Ramos (cell line): ENCODE measurements at regions not wholly inside any gene's neighbourhood (a gene's known extent, or its start where the extent isn't known, plus 50 kb on each side); places are given as distances from the start of the nearest gene placed in this dataset.

Source experiments
- in situ Hi-C: fragments of 300-500 bp; cut with MboI; formaldehyde crosslinking; loops from one replicate; pipeline ENCODE4 v1.14.3; 2022; ENCODE audit warnings: low sequenced_read_pairs; ENCODE audit not compliant: unreplicated experiment

DNA sequence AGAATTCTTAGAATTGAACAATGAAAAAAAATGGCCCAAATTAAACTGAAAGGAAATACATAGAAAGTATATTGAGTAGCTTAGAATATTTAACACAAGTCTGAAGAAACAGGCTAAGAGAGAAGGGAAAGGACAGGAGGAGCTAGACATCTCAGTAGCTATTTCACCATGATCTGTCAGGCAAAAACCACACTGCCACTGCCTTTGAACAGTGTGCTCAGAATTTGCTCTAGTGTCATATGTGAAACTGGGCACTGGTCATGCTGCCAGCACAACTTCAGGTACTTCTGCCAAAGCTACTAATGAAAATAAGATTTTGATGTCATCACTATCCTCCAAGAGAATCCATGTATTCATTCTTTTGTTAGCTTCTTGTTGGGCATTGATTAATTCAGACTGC is 1280.8 kb upstream of the PCDH20 start:
- in situ Hi-C loops, result no loop called here

DNA sequence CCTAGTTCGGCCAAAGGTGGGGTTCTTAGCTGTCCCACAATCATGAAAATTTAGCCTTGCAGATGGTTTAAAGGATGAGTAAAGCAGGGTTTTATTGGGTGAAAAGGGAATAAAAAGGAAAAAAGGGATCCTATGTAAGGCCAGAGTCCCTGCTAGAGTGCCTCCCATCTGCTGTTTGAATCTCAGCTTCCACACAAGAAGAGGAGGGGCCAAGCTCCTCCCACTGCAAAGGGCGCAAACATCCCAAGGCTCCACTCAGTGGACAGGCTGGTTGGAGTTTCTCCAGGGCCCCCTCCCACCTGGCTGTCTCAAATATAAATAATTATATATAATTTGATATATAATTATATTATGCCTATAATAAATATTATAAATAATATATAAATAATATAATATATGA is 1272.1 kb upstream of the PCDH20 start:
- in situ Hi-C loops, result no loop called here

DNA sequence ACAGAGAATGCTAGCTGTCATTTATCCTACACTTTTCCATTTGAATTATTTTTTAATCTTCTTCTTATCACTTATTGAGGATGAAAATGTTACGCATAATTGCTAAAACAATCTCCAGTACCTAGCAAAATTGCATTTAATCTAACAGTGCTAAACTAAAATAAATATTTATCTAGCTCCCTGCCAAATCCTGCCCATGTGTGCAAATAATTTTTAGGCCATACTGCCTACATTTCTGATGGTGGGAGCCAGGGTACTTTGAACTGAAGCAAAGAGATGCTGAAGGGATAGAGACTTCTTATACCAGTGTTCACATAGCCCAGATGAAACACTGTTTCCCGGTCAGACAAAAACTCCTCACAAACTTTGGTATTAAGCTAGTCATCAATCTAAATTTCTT is 1268.7 kb upstream of the PCDH20 start:
- in situ Hi-C loops, result no loop called here

DNA sequence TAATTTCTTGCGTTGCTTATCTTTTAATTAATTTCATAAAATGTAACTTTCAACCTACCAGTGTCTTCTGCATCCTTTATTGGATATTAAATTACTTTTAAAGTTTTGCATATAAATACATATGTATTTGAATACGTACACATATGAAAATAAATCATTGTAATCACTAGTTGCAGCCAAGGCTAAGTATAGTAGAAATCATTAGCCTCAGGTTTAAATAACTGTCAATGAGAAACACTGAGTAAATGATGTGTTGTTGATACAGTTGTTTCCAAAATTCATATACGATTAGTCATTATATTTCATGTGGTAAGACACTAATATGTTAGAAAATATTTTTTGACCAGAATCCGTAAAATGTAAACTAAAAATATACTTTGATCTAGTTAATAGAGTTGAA is 1267.1 kb upstream of the PCDH20 start:
- in situ Hi-C loops, result no loop called here

DNA sequence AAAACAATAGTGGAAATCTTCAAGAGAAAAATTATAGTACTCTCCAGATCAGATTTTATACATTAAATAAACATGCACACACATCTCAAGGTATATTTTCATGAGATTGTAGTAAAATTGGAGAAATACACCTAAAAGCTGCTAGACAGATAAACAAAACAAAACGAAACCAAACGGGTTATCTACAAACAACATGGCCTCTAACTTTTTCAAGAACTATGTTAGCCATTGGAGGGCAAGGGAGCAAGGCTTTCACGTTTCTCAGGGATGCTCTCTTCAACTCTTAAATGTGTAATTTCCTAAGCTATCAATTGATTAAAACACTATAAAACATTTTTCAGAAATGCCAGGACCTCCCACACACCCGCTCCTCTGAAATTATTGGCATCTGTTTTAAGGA is 1262.4 kb upstream of the PCDH20 start:
- in situ Hi-C loops, result no loop called here

DNA sequence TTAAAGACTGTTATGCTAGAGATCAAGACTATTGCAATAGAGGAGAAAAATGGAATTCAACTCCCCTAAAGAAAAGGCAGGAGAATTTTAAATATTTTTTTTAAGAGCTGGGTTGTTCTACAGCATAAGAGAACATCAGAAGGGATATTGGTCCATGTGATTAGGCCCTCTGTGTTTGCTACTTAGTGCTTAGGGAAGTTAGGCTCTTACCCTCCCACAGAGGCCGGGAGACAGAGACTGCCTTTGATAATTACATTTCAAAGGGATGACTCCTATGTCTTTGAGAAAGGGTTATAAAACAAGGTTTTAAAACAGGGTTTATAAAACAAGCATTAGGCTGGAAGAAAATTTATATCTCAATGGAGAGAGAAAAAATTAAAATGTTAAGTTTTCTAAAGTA is 1248.1 kb upstream of the PCDH20 start:
- in situ Hi-C loops, result no loop called here

DNA sequence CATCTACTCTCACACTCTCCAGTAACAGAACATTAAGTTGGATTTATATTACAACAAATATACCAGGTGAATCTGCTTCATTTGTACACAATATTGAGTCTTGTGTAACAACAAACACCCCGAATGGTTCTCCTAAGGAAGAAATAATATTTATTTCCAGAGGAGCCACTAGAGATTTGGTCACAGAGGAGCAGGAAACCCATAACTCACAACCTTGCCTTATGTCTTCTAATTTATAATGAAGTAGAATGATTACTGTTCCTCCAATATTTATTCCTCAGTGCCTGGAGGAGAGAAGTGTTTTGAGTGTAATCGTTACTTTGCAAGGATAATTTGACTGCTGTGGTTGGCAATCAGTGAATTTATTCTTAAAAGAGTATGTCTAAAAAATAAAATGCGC is 1243.7 kb upstream of the PCDH20 start:
- in situ Hi-C loops, result no loop called here

DNA sequence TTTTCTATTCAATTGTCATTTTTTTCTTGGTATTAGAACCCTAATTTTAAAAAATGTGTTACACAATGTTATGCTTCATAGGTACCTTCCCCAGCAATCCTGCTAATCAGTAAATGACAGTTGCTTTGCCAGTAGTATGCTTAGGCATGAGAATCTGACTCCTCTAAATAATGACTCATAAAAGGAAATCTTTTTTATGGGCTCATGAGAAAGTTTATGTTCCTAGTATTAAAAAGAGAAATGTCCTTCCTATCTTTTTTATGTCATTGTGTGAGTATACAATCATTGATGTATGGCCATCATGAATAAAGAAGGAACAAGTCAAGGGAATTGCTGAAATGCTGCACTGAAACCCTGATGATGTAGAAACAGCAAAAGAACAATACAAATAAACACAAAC is 1237.7 kb upstream of the PCDH20 start:
- in situ Hi-C loops, result no loop called here

DNA sequence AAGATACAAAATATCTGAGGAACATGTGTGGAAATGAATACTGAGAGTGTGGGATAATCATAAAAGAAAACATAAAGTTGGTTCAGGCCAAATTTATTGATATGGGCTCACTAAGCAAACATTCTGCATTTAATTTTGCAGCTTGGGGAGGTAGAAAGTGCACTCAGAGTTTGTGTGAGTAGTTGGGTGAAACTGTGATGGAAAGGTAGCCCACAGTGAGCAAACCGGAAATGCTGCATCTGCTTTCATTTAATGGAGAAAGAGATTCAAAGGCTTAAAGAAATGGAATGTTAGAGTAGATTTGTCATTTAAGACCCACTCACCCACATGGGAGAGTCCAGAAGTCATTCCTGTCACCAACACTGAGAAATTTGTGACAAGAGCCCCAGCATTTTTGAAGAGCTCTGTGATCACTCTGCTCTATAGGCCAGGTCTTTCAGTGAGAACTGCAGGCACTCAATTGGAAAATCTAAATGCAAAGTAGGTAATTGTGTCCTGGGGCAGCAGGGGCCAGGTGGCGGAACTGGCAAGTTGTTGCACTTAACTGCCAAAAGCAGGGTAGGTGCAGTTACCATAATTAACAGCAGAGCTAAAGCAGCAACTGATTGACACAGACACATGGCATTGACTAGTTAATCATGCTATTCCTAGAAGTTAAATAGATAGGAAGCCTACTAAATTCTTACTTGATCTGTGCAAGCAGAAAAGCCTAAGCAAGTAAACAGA is 1228.3 kb upstream of the PCDH20 start:
- in situ Hi-C loops, result no loop called here

DNA sequence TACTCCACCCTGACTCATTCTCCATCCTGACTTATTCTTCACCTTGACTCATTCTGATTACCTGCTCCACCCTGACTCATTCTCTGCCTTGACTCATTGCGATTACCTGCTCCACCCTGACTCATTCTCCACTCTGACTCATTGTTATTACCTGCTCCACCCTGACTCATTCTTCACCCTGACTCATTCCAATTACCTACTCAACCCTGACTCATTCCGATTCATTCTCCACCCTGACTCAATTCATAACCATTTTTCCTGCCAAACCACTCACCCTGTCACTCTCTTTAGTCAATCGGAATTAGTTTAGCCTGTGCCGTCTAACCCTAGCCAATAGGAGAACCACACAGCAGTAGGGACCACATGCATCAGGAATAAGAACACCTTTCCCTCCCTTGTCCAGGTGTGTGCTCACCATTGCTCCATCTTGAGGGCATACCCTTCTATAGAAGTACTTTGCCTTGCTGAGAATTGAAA is 1227.4 kb upstream of the PCDH20 start:
- in situ Hi-C loops, result no loop called here

DNA sequence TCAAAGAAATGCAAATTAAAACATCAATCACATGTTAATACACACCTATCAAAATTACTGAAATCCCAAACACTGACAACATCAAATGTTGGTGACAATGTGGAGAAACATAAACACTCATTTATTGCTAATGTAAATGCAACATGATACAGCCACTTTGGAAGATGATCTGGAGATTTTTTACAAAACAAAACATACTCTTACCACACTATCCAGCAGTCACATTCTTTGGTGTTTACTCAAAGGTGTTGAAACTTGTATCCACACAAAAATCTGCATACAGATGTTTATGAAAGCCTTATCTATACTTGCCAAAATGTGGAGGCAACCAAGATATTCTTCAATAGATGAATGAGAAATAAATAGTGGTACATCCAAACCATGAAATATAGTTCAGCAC is 1219.5 kb upstream of the PCDH20 start:
- in situ Hi-C loops, result no loop called here

DNA sequence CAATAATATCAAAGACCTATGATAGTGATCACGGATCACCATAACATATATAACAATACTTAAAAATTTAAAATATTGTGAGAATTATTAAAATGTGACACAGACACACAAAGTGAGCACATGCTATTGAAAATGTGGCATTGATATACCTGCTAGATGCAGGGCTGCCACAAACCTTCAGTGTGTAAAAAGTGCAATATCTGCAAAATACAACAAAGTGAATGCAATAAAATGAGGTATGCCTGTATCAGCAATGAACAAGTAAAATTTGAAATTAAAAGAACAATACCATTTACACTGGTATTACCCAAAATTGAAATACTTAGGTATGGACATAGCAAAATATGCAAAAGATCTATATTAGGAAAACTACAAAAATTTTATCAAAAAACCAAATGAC is 1217.8 kb upstream of the PCDH20 start:
- in situ Hi-C loops, result no loop called here

DNA sequence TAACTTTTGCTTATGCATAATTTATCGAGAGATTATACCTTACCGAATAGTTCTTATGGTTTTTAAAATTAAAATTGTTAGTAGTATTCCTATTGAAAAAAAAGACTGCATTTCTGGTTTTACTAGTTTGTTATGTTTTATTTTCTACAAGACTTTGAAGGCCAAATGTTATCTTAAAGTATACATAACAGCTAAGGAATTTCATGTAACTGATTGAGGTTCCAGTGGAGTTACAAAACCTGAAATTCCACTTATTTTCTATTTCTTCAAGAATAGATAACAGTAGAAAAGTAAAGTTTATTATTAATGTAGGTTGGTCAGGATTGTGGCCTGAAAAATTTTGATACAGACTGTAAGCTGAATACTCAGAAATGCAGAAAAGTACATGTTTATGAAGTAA is 1216.0 kb upstream of the PCDH20 start:
- in situ Hi-C loops, result no loop called here

DNA sequence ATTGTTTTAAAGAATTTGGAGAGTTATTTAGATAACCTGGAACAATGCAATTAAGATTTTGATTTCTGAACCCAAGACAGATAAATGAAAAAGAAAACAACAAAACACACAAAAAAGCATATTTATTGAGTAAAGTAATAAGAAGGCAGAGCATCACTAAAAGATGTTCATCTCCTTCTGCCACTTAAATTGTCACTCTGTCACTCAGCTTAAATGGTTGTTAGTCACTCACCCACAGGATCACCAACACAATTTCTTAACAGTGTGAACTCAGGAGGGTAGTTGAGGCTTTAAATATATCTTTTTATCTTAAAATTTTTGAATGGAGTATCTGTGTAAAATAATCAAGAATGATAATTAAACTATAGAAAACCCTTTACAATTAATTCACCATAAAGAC is 1215.5 kb upstream of the PCDH20 start:
- in situ Hi-C loops, result no loop called here

DNA sequence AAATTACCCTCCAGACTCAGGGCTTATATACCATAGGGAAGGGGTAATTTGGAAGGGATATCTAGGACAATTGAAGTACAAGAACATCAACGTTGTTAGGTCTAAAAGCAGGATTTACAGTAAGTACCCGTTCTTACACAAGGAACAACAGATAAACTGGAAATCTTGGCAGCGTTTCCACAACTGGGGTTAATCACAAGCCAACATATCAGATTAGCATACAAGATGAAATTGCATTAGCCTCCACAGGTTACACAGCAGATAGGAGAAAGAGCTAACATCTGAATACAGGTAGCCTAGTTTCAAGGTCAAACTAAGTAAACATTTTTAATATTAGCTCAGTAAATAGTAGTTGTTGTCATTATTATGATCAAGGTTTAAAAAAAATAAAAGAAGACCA is 1214.0 kb upstream of the PCDH20 start:
- in situ Hi-C loops, result no loop called here

DNA sequence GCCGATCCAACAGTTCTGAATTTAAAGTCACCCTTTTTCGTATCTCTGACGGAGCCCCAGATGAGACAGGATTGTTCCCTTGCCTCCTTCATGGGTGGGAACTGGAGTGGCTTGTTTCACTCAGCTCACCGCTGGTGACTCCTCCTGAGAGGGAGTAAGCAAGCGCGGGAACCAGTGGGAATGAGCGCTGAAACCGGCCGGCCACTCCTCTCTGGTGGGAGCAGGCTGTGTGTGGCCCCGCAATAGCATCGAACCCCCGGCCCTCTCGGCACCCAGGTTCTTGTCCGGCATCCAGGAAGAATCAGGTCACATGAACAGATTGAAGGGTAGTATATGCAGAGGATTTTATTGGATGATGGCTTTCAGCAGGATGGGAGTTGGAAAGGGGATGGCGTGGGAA is 1211.6 kb upstream of the PCDH20 start:
- in situ Hi-C loops, result no loop called here

DNA sequence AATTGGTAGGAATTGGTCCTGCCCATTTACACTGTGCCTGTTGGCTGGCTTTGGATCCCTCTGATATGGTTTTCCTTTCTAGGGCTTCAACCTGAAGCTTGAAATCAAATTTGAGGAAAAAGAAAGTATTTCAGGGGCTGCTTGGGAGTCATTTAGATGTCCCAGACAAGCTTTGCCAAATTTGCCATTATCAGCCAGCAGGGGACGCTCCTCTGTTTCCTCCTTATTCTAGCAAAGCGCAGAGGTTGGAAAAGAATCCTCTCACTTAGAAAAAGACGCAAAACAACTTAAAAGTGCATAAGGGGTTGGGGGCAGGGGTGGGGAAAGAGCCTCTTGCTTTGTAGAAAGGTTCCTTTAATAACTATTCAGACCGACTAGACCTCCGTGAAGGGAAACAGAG is 1211.1 kb upstream of the PCDH20 start:
- in situ Hi-C loops, result no loop called here

DNA sequence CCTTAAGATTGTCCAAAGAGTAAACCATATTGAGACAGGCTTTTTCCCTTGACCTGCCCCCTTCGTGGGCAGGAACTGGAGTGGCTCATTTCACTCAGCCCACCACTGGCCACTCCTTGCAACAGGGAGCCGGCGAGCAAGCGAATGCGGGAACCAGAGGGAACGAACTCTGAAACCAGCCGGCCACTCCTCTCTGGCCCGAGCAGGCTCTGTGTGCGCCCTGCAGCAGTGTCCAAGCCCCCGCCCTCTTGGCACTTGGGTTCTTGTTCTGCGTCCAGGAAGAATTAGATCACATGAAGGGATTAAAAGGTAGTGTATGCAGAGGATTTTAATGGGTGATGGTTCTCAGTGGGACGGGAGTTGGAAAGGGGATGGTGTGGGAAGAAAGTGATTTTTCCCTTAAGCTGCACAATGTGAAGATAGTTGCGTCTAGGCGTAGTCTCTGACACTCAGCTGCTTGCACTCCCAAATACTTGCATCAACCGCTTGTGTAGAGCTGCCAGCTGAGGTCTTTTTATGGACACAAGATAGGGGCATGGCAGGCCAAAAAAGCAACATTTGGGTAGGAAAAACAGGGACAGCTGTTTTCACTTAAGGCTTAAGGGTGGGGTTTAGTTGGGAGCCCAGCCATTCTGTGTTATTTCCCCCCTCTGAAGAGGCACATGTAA is 1209.7 kb upstream of the PCDH20 start:
- in situ Hi-C loops, result no loop called here

DNA sequence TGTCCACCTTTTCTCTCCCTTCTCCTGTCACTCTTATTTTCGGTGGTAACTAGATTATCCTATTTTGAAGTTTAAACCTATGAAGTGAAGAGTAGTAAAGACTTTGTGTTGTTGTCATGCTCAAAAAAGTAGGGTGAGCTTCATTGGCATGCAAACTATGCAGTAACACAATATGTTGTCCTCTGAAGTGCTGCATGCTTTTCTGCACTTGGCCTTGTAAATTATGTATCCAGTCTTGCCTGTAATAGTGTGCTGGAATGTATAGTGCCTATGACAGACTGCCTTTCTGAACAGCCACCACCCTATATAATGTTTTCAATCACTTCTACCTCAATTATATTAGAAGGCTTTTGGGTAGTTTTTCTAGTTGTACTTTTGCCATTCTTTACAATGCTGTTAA is 1198.2 kb upstream of the PCDH20 start:
- in situ Hi-C loops, result no loop called here

DNA sequence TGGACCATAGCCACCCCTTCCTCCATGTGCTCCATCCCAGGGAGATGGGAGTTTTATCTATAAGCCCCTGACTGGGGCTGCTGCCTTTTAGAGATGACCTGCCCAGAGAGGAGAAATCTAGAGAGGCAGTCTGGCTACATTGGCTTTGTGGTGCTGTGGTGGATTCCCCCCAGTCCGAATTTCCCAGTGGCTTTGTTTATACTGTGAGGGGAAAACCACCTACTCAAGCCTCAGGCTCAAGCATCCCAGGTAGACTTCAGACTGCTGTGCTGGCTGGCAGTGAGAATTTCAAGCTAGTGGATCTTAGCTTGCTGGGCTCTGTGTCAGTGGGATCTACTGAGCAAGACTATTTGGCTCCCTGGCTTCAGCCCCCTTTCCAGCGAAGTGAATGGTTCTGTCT is 1195.7 kb upstream of the PCDH20 start:
- in situ Hi-C loops, result no loop called here

DNA sequence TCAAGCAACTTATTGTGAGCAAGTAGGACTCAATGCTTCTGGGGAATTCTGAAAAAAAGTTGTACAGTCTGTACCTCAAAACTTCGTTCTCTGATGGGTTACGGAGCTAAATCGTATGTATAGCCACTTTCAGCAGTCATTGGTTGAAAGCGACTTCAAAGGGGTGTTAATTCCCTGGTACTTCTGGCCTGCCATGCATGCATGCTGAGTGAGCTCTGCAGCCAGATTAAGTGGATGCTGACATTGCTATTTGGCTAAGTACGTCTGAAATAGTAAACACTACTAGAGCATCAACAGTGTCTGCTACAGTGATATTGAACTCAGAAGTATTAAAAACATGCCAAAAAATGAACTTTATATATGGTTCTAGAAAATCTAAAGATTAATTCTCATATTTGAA is 1183.1 kb upstream of the PCDH20 start:
- in situ Hi-C loops, result no loop called here

DNA sequence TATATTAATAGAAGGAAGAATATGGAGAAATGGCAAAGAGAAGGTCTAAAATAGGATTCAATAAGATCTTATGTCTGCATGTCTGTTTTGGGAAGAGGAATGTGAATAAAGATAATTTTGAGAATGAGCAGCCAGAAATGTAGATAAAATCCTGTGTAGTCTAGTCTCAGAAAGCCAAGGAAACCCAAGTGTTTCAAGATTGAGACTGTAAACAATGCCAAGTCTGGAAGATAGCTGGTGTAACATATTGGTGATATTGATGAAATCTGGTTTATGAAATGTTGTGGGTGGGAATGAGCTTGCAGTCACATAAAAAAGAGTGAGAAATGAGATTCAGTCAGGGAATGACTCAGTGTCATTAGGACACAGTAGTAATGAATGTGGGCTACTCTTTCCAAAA is 1180.3 kb upstream of the PCDH20 start:
- in situ Hi-C loops, result no loop called here
